GM23338 (cell line): ENCODE measurements at regions not wholly inside any gene's neighbourhood (a gene's known extent, or its start where the extent isn't known, plus 50 kb on each side); places are given as distances from the start of the nearest gene placed in this dataset.

Experiments used
- ATAC-seq: fragments of 200-7000 bp; cut with Tn5 transposase; 3 replicates; pipeline ENCODE4 v1.9.1; 2020
- DNase-seq: peaks from one replicate; pipeline ENCODE4 v3.0.0-alpha.2; 2015; ENCODE audit warnings: low spot score
- H2AFZ ChIP-seq: fragments of 200-600 bp; sonication (generic); 2 replicates; pipeline ENCODE4 v1.8.0; 2016; ENCODE audit warnings: antibody characterized with exemption, mild to moderate bottlenecking, moderate library complexity
- H3F3A ChIP-seq: fragments of 200-600 bp; sonication (generic); replicated peaks from 2 replicates; pipeline ENCODE4 v1.8.0; 2017; ENCODE audit warnings: antibody characterized with exemption, mixed run types, low read depth
- H3K27ac ChIP-seq: fragments of 200-600 bp; sonication (generic); 2 replicates; pipeline ENCODE4 v1.6.1; 2016; ENCODE audit warnings: low read depth
- H3K27me3 ChIP-seq: fragments of 200-600 bp; sonication (generic); 2 replicates; pipeline ENCODE4 v1.8.0; 2016; ENCODE audit warnings: mild to moderate bottlenecking, mixed run types, moderate library complexity; ENCODE audit not compliant: insufficient read depth
- H3K36me3 ChIP-seq: fragments of 200-600 bp; sonication (generic); 2 replicates; pipeline ENCODE4 v1.8.0; 2016; ENCODE audit warnings: mild to moderate bottlenecking; ENCODE audit not compliant: insufficient read depth
- H3K4me1 ChIP-seq: fragments of 200-600 bp; sonication (generic); 2 replicates; pipeline ENCODE4 v1.8.0; 2016; ENCODE audit warnings: mild to moderate bottlenecking, moderate library complexity; ENCODE audit not compliant: insufficient read depth
- H3K4me2 ChIP-seq: fragments of 200-600 bp; sonication (generic); 2 replicates; pipeline ENCODE4 v1.7.1; 2017; ENCODE audit warnings: mixed run types
- H3K4me3 ChIP-seq: fragments of 200-600 bp; sonication (generic); 2 replicates; pipeline ENCODE4 v1.6.1; 2016; ENCODE audit warnings: mixed run types
- H3K79me2 ChIP-seq: fragments of 200-600 bp; sonication (generic); replicated peaks from 2 replicates; pipeline ENCODE4 v1.8.0; 2017; ENCODE audit warnings: mild to moderate bottlenecking; ENCODE audit not compliant: insufficient read depth
- H3K9me2 ChIP-seq: fragments of 200-600 bp; sonication (generic); 2 replicates; pipeline ENCODE4 v1.8.0; 2017; ENCODE audit not compliant: insufficient read depth
- H4K20me1 ChIP-seq: fragments of 200-600 bp; sonication (generic); replicated peaks from 2 replicates; pipeline ENCODE4 v1.8.0; 2017; ENCODE audit warnings: mild to moderate bottlenecking; ENCODE audit not compliant: insufficient read depth
- H3K27ac Mint-ChIP-seq: 2 replicates; pipeline ENCODE4 v1.8.0; 2020; ENCODE audit warnings: inconsistent platforms, mild to moderate bottlenecking, moderate library complexity, mixed read lengths
- H3K27me3 Mint-ChIP-seq: 3 replicates; pipeline ENCODE4 v1.8.0; 2022; ENCODE audit warnings: low read depth, mild to moderate bottlenecking, moderate library complexity, mixed read lengths, inconsistent platforms; ENCODE audit not compliant: insufficient read depth, poor library complexity
- H3K36me3 Mint-ChIP-seq: 3 replicates; pipeline ENCODE4 v1.8.0; 2021; ENCODE audit warnings: low read depth, mild to moderate bottlenecking, inconsistent platforms, moderate library complexity, mixed read lengths
- H3K4me1 Mint-ChIP-seq: 3 replicates; pipeline ENCODE4 v1.8.0; 2020; ENCODE audit warnings: mild to moderate bottlenecking, inconsistent platforms, mixed read lengths
- H3K4me3 Mint-ChIP-seq: 3 replicates; pipeline ENCODE4 v1.8.0; 2021; ENCODE audit warnings: moderate library complexity, mild to moderate bottlenecking, inconsistent platforms, mixed read lengths
- H3K9me3 Mint-ChIP-seq: 3 replicates; pipeline ENCODE4 v1.8.0; 2020; ENCODE audit warnings: moderate library complexity, mild to moderate bottlenecking, inconsistent platforms, mixed read lengths
- CREB1 ChIP-seq: fragments of 250-450 bp; sonication (Bioruptor Pico); IDR thresholded peaks from 2 replicates; pipeline ENCODE4 v1.5.0; 2020; ENCODE audit warnings: low read depth, mild to moderate bottlenecking, moderate library complexity
- STAT1 ChIP-seq: IDR thresholded peaks from one replicate; pipeline ENCODE4 v1.6.1; 2016; ENCODE audit warnings: antibody characterized with exemption; ENCODE audit not compliant: unreplicated experiment
- ZNF114 ChIP-seq: fragments of 250-450 bp; sonication (Bioruptor Pico); IDR thresholded peaks from 2 replicates; pipeline ENCODE4 v1.5.0; 2020; ENCODE audit warnings: mild to moderate bottlenecking, moderate library complexity
- ZNF331 ChIP-seq: fragments of 250-450 bp; sonication (Bioruptor Pico); IDR thresholded peaks from 2 replicates; pipeline ENCODE4 v1.5.0; 2020; ENCODE audit warnings: low read depth, mild to moderate bottlenecking, moderate library complexity
- TF ChIP-seq, protein P1 (sequence below): IDR thresholded peaks from one replicate; pipeline ENCODE4 v1.6.1; 2018; ENCODE audit warnings: antibody characterized with exemption; ENCODE audit not compliant: unreplicated experiment

DNA sequence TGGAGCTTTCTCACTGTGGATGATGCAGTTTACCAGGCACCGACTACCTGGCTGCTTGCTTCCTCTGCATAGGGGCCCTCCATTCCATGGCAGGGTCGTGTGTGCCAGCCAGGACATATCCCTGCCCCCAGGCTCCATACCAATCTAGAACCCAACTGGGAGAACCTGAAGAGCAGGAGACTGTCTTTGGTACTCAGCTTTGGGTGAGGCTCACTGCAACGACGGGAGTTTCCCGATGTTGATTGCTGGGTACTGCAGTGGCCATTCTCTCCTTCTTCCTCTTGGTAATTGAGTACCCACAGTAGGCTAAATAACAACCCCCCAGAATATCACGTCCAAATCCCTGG is 133.3 kb upstream of the SERTAD2 start (continued):
- TF ChIP-seq ZNF114 (CRISPR knock-in tag) (no peak), CREB1 (CRISPR knock-in tag) (no peak)
- TF ChIP-seq, protein P1, sequence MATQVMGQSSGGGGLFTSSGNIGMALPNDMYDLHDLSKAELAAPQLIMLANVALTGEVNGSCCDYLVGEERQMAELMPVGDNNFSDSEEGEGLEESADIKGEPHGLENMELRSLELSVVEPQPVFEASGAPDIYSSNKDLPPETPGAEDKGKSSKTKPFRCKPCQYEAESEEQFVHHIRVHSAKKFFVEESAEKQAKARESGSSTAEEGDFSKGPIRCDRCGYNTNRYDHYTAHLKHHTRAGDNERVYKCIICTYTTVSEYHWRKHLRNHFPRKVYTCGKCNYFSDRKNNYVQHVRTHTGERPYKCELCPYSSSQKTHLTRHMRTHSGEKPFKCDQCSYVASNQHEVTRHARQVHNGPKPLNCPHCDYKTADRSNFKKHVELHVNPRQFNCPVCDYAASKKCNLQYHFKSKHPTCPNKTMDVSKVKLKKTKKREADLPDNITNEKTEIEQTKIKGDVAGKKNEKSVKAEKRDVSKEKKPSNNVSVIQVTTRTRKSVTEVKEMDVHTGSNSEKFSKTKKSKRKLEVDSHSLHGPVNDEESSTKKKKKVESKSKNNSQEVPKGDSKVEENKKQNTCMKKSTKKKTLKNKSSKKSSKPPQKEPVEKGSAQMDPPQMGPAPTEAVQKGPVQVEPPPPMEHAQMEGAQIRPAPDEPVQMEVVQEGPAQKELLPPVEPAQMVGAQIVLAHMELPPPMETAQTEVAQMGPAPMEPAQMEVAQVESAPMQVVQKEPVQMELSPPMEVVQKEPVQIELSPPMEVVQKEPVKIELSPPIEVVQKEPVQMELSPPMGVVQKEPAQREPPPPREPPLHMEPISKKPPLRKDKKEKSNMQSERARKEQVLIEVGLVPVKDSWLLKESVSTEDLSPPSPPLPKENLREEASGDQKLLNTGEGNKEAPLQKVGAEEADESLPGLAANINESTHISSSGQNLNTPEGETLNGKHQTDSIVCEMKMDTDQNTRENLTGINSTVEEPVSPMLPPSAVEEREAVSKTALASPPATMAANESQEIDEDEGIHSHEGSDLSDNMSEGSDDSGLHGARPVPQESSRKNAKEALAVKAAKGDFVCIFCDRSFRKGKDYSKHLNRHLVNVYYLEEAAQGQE, result no peak

DNA sequence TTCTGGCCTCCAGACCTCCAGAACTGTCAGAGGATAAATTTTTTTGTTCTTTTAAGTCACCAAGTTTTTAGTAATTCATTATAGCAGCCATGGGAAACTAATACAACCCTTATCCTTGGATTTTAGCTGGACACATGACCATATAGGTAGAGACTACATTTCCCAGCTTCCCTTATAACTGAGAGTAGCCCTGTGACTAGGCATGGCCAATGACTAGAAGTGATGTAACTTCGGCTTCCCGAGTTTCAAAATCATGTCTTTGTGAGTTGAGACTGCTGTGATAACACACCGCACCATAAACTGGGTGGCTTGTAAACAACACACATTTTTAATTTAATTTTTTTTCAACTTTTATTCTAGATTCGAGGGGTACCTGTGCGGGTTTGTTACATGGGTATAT is 134.0 kb upstream of the SERTAD2 start:
- TF ChIP-seq ZNF331 (CRISPR knock-in tag), result no peak
- no peak for TF ChIP-seq STAT1
- TF ChIP-seq, protein P1, result no peak
- H3K79me2 ChIP-seq, result no peaks in the 10 kb centered on the region
- no peaks in the 10 kb centered on the region for H3K36me3 ChIP-seq
- H3K4me1 ChIP-seq, result no peaks in the 10 kb centered on the region
- ATAC-seq (peak; percentile 65), DNase-seq (peak; percentile 54)
- Mint-ChIP-seq H3K36me3 (no peaks in the 10 kb centered on the region; the same call in 2 of the 3 replicates), H3K4me3 (no peak overlapping the region), H3K9me3 (no peaks in the 10 kb centered on the region), H3K4me1 (peaks cover 12% of the 10 kb centered on the region), H3K27ac (no peak overlapping the region), H3K27me3 (no peaks in the 10 kb centered on the region)
- no peak overlapping the region for H3K4me2 ChIP-seq
- H4K20me1 ChIP-seq, result no peaks in the 10 kb centered on the region
- no peaks in the 10 kb centered on the region for H3K27me3 ChIP-seq
- H3K4me3 ChIP-seq, result no peak overlapping the region
- H3K9me2 ChIP-seq, result peaks cover 6% of the 10 kb centered on the region; the same call in 1 of the 2 replicates
- no peak overlapping the region for H3K27ac ChIP-seq
- H2AFZ ChIP-seq, result no peak overlapping the region
- H3F3A ChIP-seq, result no peaks in the 10 kb centered on the region
